Thymus (tissue), 11 donors: ENCODE measurements at regions not wholly inside any gene's neighbourhood (a gene's known extent, or its start where the extent isn't known, plus 50 kb on each side); places are given as distances from the start of the nearest gene placed in this dataset.
A peak's percentile ranks its signal among the peaks of the same experiment; 100 is the strongest.
"Not testable (repeated sequence)": the region's sequence is repeated elsewhere in the genome, so short reads cannot be mapped to it uniquely, and the experiment has no call there.

ENCODE experiments used
- DNase-seq, 9 donors: peaks; one replicate each; pipeline ENCODE4 v3.0.0-alpha.2; 2013; ENCODE audit warnings: low spot score in 9 of 9, low read depth in 6 of 9, missing footprints in 1 of 9
- H3K27ac ChIP-seq, 2 donors: one replicate each; pipeline ENCODE4 v1.5.1; 2013; ENCODE audit warnings: control low read depth in 1 of 2, low read depth in 1 of 2, low read length in 1 of 2, mild to moderate bottlenecking in 1 of 2, moderate library complexity in 1 of 2
- H3K27me3 ChIP-seq, 2 donors: one replicate each; pipeline ENCODE4 v1.5.1; 2013; ENCODE audit warnings: low read length in 1 of 2; ENCODE audit not compliant: control insufficient read depth in 2 of 2, insufficient read depth in 1 of 2
- H3K36me3 ChIP-seq, 2 donors: one replicate each; pipeline ENCODE4 v1.5.1; 2013; ENCODE audit warnings: low read length in 1 of 2, mild to moderate bottlenecking in 1 of 2, moderate library complexity in 1 of 2; ENCODE audit not compliant: control insufficient read depth in 2 of 2, insufficient read depth in 2 of 2
- H3K4me1 ChIP-seq, 2 donors: one replicate each; pipeline ENCODE4 v1.5.1; 2013; ENCODE audit warnings: low read length in 2 of 2; ENCODE audit not compliant: control insufficient read depth in 2 of 2, insufficient read depth in 2 of 2
- H3K4me3 ChIP-seq, 2 donors: one replicate each; pipeline ENCODE4 v1.5.1; 2013; ENCODE audit warnings: low read length in 2 of 2, control low read depth in 1 of 2, mild to moderate bottlenecking in 1 of 2
- H3K9me3 ChIP-seq, 2 donors: one replicate each; pipeline ENCODE4 v1.5.1; 2013; ENCODE audit warnings: low read length in 1 of 2, mild to moderate bottlenecking in 1 of 2; ENCODE audit not compliant: control insufficient read depth in 2 of 2, insufficient read depth in 1 of 2
- WGBS: extraction: QIAGEN DNeasy Blood & Tissue Kit; methylation state at CpG from one replicate; pipeline ENCODE4 v1.1.7; 2013; 5-methylcytosine and 5-hydroxymethylcytosine counted together
- donor health status: healthy.

- Histone ChIP-seq H3K4me1 (no peaks in the 10 kb centered on the region), H3K9me3 (no peaks in the 10 kb centered on the region), H3K36me3 (no peaks in the 10 kb centered on the region), H3K27ac (no peak overlapping the region), H3K27me3 (peaks cover 0 to 2% of the 10 kb centered on the region in 2 donors), H3K4me3 (no peak overlapping the region)
- 88% methylated on average over 5 of the region's 5 CpGs for WGBS
- no peak for DNase-seq
These were observed 403.7 kb downstream of the RPS24 start for GRCh38 chr10:78437407-78437768.

GRCh38 chr10:78437998-78438906, 404.6 kb downstream of the RPS24 start:
- no peaks in the 10 kb centered on the region for H3K4me1 ChIP-seq
- H3K27me3 ChIP-seq, result peaks cover 0 to 2% of the 10 kb centered on the region in 2 donors
- WGBS, result 74% methylated on average over 9 of the region's 9 CpGs
- no peak overlapping the region for H3K4me3 ChIP-seq
- DNase-seq, result peak in 3 of 9 donors; percentile 13 to 20 (median 18)
- no peak overlapping the region for H3K27ac ChIP-seq
- no peaks in the 10 kb centered on the region for H3K36me3 ChIP-seq
- no peaks in the 10 kb centered on the region for H3K9me3 ChIP-seq

GRCh38 chr10:78438907-78439809, 405.5 kb downstream of the RPS24 start:
- 71% methylated on average over 12 of the region's 12 CpGs for WGBS
- no peaks in the 10 kb centered on the region for H3K36me3 ChIP-seq
- H3K9me3 ChIP-seq, result no peaks in the 10 kb centered on the region
- H3K4me1 ChIP-seq, result no peaks in the 10 kb centered on the region
- no peak for DNase-seq
- no peak overlapping the region for H3K27ac ChIP-seq
- H3K27me3 ChIP-seq, result peaks cover 0 to 2% of the 10 kb centered on the region in 2 donors
- H3K4me3 ChIP-seq, result no peak overlapping the region

- DNase-seq, result no peak
- WGBS, result 99% methylated on average over 4 of the region's 4 CpGs
These were observed 407.3 kb downstream of the RPS24 start for GRCh38 chr10:78441010-78441409.

GRCh38 chr10:78441694-78442093, 408.0 kb downstream of the RPS24 start:
- no peak overlapping the region for H3K27ac ChIP-seq
- no peaks in the 10 kb centered on the region for H3K4me1 ChIP-seq
- H3K36me3 ChIP-seq, result no peaks in the 10 kb centered on the region
- H3K9me3 ChIP-seq, result no peaks in the 10 kb centered on the region
- 97% methylated on average over 5 of the region's 5 CpGs for WGBS
- H3K4me3 ChIP-seq, result no peak overlapping the region
- no peak for DNase-seq
- no peaks in the 10 kb centered on the region for H3K27me3 ChIP-seq

More at GRCh38 chr10:78441010-78441409, 407.3 kb downstream of the RPS24 start:
- H3K9me3 ChIP-seq, result no peaks in the 10 kb centered on the region
- H3K27ac ChIP-seq, result no peak overlapping the region
- H3K27me3 ChIP-seq, result no peaks in the 10 kb centered on the region
- H3K36me3 ChIP-seq, result no peaks in the 10 kb centered on the region
- no peak overlapping the region for H3K4me3 ChIP-seq
- H3K4me1 ChIP-seq, result no peaks in the 10 kb centered on the region

GRCh38 chr10:78442836-78443550, 409.3 kb downstream of the RPS24 start:
- Histone ChIP-seq H3K27me3 (no peaks in the 10 kb centered on the region), H3K27ac (no peak overlapping the region), H3K4me3 (no peak overlapping the region), H3K4me1 (no peaks in the 10 kb centered on the region), H3K36me3 (no peaks in the 10 kb centered on the region), H3K9me3 (no peaks in the 10 kb centered on the region)
- 94% methylated on average over 13 of the region's 13 CpGs for WGBS
- no peak for DNase-seq

GRCh38 chr10:78443900-78444571, 410.4 kb downstream of the RPS24 start:
- Histone ChIP-seq H3K9me3 (no peaks in the 10 kb centered on the region), H3K4me1 (no peaks in the 10 kb centered on the region), H3K4me3 (no peak overlapping the region), H3K36me3 (no peaks in the 10 kb centered on the region), H3K27me3 (no peaks in the 10 kb centered on the region), H3K27ac (no peak overlapping the region)
- DNase-seq, result no peak
- WGBS, result 94% methylated on average over 11 of the region's 11 CpGs

GRCh38 chr10:78444741-78445140, 411.1 kb downstream of the RPS24 start:
- not testable (repeated sequence) for H3K9me3 ChIP-seq, H3K27ac ChIP-seq, H3K4me1 ChIP-seq, H3K27me3 ChIP-seq, DNase-seq, H3K36me3 ChIP-seq, H3K4me3 ChIP-seq
- 96% methylated on average over 4 of the region's 4 CpGs for WGBS
